ENCODE measurements at regions not wholly inside any gene's neighbourhood (a gene's known extent, or its start where the extent isn't known, plus 50 kb on each side); places are given as distances from the start of the nearest gene placed in this dataset.

DNA sequence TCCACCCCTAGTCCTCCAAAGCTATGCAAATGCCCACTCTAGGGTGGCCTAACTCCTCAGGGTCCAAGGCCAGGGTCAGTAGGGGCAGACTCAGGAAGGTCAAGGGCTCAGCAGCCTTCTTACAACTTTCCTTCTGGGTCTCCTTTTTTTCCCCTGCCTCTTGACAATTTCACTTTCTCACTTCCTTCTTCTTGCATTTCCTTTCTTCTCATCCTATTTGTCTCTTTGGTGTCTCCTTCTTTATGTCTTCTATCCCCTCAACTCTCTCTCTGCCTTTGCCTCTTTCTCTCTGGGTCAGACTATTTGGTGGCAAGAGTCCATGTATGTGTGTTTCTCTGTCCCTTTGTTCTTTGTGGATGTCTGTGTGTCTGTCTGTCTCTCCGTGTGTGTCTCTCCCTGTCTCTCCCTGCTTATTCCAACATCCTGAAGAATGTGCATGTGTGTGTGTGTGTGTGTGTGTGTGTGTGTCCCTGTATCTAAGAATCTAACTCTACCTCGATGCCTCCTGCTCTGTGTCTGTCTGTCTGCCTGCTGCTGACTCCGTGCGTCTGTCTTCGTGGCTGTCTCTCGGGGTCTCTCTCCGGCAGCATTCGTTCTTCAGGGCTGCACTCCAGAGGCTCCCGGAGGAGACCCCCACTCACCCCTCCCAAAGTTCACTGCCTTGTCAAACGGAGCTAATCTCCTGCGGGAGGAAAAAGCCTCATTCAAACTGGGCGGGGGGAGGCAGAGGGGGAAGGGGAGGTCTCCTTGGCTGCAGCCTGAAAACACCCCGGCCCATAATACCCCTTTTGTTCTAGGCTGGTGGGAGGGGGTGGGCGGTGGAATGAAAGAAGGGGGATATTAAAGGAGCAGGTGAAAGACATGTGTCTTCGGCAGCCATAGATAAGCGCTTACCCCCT is 51.7 kb upstream of the FOXP4 start (continued):
- no peak for TF ChIP-seq CTCF (IDR thresholded peaks at IDR 0.05)
- no peak for TF ChIP-seq RXRA (IDR thresholded peaks at IDR 0.05; ENCODE audit: borderline replicate concordance, low read depth)
- TF ChIP-seq MEF2A (IDR thresholded peaks at IDR 0.05; ENCODE audit: borderline replicate concordance, low read depth), result no peak
- TF ChIP-seq NRF1 (IDR thresholded peaks at IDR 0.05; ENCODE audit: low read depth, low read length), result no peak

Data from SK-N-SH (cell line).